HG03039 (cell line): ENCODE measurements at regions not wholly inside any gene's neighbourhood (a gene's known extent, or its start where the extent isn't known, plus 50 kb on each side); places are given as distances from the start of the nearest gene placed in this dataset.
A peak's percentile ranks its signal among the peaks of the same experiment; 100 is the strongest.

Source experiments
- ATAC-seq: cut with Tn5 transposase; IDR thresholded peaks from one replicate; pipeline ENCODE4 v1.9.1; 2021; ENCODE audit warnings: mild to moderate bottlenecking, moderate library complexity; ENCODE audit not compliant: unreplicated experiment

DNA sequence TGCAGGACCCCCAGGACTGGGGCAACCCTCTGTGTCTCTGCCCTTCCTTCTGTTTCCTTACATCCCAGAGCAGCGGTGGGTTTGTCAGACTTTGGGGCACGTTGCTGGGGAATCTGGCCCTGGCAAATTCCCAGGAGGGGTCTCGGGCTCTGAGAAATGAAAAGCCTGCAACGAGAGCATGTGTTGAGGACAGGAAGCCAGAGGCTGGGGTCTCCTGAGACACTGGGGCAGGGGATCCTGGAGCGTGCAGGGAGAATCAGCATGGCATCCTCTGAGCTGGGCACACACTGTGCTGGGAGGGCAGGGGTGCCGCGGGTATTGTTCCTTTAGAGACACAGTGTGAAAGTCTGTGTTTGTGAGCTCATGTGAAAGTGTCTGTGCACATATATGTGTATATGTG lies 279.9 kb upstream of the PPP2R2D start:
- ATAC-seq = no peak

DNA sequence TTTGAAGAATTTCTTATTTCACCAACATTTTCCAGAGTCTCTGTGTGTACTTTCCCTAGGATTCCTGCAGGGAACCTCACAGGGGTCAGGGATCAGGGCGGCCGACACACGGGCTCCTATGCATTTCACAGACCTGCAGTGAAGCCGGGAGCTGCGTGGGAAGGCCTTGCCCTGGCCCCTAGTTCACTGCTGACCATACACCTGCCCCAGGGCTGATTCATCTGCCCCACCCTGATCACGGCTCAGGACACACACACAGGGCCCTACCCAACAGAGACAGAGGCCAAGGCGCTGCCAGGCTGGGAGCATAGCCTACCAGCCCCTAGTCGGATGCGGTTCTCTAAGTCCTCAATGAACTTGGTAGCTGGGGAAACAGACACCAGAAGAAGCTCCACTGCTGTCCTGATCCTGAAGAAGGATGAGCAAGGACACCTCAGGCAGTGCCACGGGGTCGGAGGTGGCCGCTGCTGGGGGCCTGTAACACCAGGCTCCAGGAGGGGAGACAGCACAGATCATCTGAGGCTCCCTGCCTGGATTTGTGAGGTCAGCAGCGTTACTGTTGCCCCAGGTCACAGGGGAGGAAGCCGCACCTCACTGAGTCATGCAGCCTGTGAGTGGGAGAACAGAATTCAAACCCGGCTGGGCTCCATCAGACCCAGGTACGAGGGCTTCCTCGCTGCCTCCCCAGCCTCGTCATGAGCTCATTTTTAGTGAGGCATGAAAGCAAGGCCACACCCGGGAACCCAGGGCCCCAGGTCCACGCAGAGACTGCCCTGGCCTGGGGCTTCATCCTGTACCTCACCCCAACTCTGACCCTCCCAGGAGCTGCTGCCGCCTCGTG lies 278.8 kb upstream of the PPP2R2D start:
- ATAC-seq = no peak

DNA sequence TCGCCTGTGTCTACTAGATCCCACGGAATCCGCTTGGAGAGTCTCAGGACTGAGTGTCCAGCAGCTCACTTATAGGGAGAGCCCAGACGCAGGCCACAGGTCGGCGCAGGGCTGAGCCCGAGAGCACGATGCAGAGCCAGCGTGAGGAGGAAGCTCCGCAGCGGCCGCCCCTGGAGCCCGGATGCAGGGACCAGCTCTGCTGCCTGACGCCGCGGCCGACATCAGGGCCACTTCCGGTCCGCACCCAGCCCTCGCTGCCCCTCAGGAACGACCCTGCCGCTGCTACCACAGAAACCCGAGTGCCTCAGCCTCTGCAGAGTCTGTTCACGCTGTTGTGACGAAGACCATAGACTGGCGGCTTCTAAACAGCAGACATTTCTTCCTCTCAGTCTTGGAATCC lies 275.8 kb upstream of the PPP2R2D start:
- no peak for ATAC-seq

DNA sequence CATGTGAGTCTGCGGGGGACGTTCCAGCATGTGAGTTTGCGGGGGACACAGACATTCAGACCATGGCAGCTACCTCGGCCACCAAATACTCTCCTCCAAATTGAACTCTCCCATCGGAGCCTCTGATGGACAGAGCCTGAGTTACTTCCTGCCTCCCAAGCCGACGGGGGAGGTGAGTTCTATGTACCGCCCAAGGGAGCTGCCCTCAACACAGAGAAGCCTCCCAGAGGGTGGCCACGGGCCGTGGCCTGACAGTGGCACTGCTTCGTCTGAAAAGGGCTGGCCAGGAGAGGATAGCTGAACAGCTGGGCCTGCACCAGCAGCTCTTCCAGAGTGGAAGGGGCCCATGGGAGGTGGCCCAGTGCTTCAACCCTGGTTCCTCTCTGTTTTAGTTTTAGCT lies 274.5 kb upstream of the PPP2R2D start:
- ATAC-seq = no peak

DNA sequence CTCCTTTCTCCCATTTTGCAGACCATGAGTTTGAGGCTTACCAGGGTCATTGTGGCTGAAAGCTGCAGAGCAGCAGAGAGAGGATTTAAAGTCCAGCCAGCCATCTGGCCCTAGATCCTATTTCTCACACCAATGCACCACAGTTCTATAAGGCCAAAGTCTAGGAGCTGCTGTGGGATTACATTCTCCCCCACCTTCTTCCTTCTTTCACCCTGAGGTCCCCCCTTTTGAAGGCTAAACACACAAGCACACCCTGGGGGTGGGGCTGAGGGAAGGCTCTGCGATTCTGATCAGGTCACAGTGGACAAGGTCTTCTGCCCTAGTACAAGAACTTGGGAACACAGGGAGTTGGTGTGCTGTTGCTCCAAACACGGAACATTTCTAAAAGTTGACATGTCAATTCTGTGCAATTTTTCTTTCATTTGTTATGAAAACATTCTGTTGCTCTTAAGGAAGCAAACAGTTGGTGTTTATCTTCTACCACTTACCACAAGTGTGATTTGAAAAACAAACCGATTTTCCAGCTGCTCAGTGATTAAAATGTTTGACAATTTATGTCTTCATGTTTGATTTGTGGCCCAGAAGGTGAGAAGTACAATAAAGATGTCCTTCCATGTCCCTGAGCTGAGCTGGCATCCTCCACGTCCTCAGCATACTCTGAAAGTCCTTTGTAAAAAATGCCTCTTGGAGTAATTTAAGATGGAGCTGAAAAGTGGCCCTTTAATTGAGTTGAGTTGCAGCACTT lies 271.6 kb upstream of the PPP2R2D start:
- no peak for ATAC-seq

DNA sequence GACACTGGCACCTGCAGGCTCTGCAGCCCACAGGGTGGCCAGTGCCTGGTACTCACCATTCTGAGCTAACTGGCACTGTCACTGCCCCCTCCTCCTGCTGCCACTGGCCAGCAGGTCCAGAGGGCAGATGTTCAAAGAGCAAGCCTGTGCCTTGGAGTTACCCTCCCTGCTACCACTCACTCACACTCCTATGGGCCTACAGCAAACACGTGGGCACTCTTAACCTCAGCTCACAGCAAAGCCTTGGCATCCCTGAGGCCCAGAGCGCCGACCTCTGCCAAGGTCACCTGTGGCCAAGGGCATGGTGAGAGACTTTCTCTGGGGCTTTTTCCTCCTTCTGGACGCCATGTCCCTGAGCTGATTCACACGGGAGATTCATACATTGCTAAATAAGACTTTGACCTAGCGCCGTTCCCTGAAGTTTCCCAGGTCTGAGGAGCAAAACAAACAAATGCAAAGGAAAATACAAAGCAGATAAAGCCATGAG lies 270.0 kb upstream of the PPP2R2D start:
- no peak for ATAC-seq

DNA sequence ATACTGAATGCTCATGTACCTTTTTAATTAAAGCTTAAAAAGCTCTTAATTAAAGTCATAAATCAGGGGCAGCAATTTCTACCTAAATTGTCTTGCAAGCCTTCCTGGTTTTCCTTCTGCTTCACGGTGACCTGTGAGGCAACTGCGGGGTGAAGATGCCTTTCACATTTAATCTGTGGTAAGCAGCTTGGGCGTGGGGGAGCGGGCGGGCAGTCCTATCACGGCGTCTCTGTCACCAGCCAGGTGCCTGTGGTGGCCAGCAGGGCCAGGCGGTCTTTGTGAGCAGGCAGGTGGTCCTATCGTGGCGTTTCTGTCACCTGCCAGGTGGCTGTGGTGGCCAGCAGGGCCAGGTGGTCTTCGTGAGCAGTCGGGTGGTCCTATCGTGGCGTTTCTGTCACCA lies 269.2 kb upstream of the PPP2R2D start:
- ATAC-seq = no peak

DNA sequence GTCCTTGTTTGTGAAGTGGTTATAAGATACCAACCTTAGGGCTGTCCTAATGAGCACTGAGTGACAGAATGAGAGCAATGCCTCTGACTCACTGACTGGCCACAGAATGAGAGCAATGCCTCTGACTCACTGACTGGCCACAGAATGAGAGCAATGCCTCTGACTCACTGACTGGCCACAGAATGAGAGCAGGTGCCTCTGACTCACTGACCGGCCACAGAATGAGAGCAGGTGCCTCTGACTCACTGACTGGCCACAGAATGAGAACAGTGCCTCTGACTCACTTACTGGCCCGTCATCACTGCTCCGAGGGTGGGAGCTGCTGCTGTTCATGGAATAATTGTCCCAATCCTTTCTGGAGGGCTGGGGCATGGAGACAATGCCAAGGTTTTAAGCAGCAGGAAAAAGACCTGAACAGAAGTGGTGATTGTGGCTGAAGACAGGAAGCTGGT lies 265.2 kb upstream of the PPP2R2D start:
- no peak for ATAC-seq

DNA sequence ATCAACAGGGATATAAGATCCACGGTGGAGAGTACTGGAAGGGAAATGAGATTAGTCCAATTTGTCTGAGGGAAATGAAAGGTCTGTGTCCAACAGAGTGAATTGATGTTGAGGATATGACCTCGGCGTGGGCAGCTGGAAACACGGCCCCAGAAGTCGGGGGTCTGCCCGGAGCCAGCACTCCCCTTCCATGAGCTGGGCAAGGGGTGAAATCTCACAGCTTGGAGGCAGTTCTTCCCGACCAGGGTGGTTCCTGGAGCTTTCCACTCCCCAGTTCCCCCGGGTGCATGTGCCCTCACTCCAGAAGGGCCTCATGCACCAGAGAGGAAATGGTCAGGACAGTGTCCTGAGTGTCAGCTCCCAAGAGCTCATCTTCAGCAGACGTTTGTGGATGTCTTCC lies 264.7 kb upstream of the PPP2R2D start:
- ATAC-seq = no peak

DNA sequence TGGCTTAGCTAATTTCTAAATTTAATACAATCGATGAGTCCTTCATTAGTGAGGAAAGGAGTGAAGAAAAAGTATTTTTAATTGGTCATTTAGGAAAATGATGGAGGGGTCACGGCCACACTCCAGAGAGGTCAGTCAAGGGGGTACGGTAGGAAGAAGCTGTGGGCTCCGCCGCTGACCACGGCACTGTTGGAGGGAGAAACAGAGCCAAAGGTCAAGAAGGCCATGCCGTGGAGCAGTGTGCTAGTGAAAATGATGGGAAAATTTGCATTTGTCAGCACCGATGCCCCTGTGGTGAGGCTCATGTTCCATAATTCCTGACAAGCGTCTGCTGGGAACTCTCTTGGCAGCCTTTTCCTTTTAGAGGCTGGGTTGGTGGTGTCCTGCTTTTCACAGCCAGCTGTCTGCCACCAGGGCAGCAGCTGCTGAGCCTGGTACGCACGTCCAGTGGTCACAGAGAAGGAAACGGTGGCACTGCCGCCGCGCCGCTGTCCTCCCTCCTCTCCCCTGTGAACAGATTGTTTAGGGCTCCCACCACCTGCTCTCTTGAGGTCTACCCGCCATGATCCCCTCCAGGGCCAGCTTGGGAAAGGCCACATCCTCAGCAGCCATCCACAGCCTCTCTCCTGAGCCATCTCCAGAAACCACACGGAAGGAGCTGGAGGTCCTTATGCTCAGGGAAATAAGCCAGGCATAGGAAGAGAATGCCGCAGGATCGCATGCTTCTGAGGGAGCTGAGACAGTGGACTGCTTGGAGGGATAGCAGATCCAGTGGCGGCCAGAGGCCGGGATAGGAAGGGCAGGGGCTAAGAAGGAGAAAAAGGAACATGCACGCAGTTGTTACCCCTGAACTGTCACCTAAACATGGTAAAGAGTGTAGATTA lies 263.7 kb upstream of the PPP2R2D start:
- ATAC-seq = no peak

DNA sequence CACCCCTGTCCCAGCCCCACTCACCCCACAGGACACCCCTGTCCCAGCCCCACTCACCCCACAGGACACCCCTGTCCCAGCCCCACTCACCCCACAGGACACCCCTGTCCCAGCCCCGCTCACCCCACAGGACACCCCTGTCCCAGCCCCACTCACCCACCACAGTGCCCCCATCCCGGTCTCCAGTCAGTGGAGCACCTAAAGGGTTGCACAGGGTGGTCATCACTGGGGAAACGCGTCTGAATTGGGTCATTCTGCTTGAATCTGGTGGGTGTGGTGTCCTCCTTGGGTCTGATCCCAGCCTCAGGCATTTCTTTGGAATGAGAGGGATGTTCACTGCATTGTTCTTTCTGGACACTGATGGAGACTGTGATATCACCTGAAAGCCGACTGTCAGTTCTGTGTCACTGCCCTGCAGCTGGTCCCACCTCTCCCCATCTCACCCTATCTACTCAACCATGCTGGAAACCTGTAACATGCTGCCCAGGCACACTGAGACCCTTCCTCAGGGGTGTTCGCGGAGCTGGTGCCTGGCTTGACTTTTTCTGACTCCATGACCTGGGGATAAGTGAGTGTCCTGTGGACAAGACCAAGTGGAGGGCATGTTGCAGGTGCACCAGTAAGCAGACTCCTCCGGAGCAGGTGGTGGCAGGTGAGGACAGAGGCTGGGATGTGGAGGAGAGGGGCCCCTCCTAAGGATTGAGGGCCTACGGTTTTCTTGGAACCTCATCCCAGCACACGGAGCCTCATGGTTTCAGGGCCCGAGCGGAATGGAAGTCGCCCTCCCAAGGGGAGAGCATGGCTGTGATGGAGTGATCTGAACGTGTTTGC lies 262.5 kb upstream of the PPP2R2D start:
- no peak for ATAC-seq

DNA sequence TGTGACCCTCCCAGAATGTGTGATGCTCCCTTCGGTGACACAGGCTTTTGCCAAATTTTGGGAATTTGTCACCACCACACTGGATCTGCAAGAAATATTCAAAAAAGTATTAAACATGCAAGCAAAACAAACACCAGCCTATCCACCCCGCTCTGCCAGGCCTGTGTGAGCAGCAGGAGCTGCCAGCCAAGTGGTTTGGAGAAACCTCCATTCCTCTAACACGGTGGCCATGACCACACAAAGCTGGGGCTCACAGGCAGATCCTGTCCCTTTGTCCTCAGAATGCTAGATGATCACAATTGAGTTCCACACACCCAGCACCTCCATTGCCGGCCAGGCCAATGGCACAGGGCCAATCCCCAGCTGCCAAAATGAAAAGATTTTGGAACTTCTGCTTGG lies 261.9 kb upstream of the PPP2R2D start:
- no peak for ATAC-seq

DNA sequence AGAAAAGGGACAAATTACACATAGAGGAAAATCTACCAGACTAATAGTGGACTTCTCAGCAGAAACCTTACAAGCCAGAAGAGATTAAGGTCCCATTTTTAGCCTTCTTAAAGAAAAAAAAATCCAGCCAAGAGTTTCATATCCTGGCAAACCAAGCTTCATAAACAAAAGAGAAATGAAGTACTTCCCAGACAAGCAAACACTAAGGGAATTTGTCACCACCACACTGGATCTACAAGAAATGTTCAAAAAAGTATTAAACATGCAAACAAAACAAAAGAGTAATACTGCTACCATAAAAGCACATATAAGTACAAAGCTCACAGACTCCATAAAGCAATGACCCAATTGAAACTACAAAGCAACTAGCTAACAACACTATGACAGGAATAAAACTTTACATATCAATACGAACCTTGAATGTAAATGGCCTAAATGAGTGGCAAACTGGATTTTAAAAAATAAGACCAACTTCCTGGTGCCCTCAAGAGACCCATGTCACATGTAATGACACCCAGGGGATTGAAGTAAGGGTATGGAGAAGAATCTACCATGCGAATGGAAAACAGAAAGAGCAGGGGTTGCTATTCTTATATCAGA lies 260.7 kb upstream of the PPP2R2D start:
- no peak for ATAC-seq

DNA sequence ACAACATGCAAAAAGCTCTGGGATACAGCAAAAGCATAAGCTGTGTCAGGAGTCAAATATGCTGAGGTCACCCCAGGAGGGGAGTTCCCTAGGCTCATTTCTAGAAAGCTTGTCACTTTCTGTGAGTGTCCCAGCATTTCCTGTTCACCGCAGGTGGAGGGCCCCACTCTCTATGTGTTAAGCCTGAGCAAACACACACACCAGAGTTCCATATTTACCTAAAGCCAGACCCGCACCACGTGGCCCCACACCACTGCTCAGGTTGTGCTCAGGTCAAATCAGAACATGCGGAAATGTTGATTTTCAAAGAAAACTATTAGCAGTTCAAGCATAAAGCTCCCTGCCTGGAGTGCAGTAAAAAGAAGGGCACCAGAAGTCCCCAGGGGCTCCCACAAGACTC lies 259.6 kb upstream of the PPP2R2D start:
- ATAC-seq = peak; percentile 96

DNA sequence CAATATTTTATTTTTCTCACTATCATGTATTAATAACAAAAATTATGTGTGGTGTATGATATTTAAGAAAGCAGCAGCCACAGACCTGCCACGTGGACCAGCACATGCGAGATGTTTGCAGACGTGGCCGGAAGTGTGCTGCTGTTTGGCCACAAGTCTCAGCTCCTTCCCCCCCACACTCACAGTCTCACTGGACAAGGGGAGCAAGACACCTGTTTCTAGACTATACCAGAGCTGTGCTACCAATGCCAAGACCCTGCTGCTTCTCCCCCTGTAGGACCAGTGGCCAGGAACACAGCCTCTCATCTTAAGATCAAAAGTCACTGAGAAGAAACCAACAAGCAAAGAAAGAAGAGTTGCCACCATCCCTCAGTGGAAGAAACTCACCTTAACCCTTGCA lies 258.9 kb upstream of the PPP2R2D start:
- ATAC-seq = no peak

DNA sequence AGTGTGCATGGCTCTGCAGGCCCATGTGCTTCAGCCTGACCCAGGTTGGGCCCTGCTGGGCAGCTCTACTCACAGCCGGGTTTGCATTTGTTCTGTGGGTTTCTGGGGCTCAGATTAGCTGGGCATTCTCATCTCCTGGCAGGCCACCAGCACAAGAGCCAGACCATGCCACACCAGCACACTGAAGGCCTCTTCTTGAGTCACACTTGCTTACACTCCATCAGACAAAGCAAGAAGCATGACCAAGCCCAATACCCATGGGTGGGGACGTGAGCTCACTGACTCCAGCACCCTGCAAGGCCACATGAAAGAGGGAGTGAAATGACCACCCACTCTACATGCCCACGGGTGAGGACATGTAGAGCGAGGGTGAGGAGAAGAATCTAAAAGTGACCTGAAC lies 257.8 kb upstream of the PPP2R2D start:
- no peak for ATAC-seq

DNA sequence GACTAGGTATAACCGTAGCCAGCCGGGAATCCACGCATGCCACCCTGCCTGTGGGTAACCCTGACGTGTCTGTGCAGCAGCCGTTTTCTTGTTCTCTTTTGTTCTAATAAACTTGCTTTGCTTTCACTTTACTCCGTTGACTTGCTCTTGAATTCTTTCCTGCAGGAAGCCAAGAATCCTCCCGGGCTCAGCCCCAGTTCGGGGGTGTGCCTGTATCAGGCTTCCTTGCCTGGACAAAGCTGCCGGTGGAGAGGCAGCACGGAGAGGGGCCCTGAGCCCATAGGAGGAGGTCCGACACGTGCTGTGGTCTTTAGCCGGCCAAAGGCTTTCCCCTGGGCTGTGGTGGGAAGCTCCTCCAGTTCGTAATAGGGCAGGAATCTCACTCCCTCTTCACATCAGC lies 256.5 kb upstream of the PPP2R2D start:
- no peak for ATAC-seq

DNA sequence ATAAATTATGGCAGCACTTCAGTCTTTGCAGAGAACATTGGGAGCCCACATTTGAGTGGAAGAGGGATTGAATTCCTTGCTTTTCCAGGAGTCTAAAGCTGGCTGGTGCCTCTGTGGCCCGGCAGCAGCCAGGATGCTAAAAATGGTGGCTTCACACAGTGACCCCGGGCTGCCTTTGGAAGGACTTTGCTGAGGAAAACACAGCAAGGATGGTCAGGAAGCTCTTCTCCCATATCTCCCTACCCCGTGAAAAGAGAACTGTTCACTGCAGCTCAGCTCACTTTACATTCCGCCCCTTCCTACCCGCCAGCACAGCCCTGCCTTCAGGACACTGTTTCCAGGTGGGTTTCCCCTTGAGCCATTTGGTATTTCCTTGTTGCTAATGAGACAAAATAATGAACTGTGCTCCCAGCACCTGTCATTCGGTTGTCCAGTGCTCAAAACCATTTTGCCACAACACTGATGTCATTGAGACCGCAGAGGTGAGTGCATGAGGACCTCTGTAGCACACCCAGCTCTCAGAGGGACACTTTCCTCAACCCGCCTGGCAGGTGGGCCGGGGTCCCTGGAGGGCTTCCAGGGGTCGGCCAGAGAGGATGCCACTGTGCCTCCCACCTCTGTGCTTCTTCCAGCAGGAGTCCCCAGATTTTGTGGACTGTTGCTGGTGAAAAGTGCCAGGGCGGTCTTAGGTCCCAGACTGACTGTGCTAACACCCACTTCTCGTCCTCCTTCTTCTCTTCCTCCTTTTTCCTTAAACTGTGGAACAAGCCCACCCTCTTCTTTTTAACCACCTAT lies 255.7 kb upstream of the PPP2R2D start:
- ATAC-seq = no peak

DNA sequence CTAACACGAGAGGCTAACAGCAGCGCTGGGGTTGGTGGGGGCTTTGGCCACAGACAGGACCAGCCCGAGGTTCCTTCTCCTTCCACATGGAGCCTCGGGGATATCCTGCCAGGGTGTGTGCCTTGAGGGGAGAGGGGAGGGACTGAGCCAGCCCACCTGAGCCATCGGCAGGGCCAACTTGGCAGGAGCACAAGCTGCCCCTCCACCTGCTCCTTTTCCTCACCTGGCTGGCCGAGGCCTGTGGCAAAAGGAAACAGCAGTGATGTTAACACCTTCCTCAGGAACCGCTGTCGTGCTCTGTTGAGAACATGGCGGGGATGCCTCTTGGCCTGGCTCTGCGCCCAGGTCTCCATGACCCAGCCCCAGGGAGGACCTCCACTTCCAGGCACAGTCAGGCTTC lies 255.1 kb upstream of the PPP2R2D start:
- no peak for ATAC-seq
